ENCODE measurements at regions not wholly inside any gene's neighbourhood (a gene's known extent, or its start where the extent isn't known, plus 50 kb on each side); places are given as distances from the start of the nearest gene placed in this dataset.

- no peak for DNase-seq (ENCODE audit: low read depth)
- no peak overlapping the region for H3K4me3 ChIP-seq (ENCODE audit: low read depth, low read length)
- TF ChIP-seq CTCF (IDR thresholded peaks at IDR 0.05; ENCODE audit: control insufficient read depth, extremely low read depth, insufficient read depth), result no peak
These were observed 432.6 kb downstream of the LRIG3 start for GRCh38 chr12:58487678-58488161.

- DNase-seq (ENCODE audit: low read depth), result no peak
- TF ChIP-seq CTCF (IDR thresholded peaks at IDR 0.05; ENCODE audit: control insufficient read depth, extremely low read depth, insufficient read depth), result no peak
- no peak overlapping the region for H3K4me3 ChIP-seq (ENCODE audit: low read depth, low read length)
These were observed 430.9 kb downstream of the LRIG3 start for GRCh38 chr12:58489394-58489793.

GRCh38 chr12:58491306-58491705, 429.0 kb downstream of the LRIG3 start:
- no peak for DNase-seq (ENCODE audit: low read depth)
- no peak overlapping the region for H3K4me3 ChIP-seq (ENCODE audit: low read depth, low read length)
- no peak for TF ChIP-seq CTCF (IDR thresholded peaks at IDR 0.05; ENCODE audit: control insufficient read depth, extremely low read depth, insufficient read depth)

GRCh38 chr12:58496411-58497190, 423.7 kb downstream of the LRIG3 start:
- H3K4me3 ChIP-seq (ENCODE audit: low read depth, low read length), result no peak overlapping the region
- DNase-seq (ENCODE audit: low read depth), result no peak
- TF ChIP-seq CTCF (IDR thresholded peaks at IDR 0.05; ENCODE audit: control insufficient read depth, extremely low read depth, insufficient read depth), result no peak

GRCh38 chr12:58500399-58500798, 419.9 kb downstream of the LRIG3 start:
- no peak for TF ChIP-seq CTCF (IDR thresholded peaks at IDR 0.05; ENCODE audit: control insufficient read depth, extremely low read depth, insufficient read depth)
- no peak overlapping the region for H3K4me3 ChIP-seq (ENCODE audit: low read depth, low read length)
- no peak for DNase-seq (ENCODE audit: low read depth)

- no peak overlapping the region for H3K4me3 ChIP-seq (ENCODE audit: low read depth, low read length)
- no peak for DNase-seq (ENCODE audit: low read depth)
- TF ChIP-seq CTCF (IDR thresholded peaks at IDR 0.05; ENCODE audit: control insufficient read depth, extremely low read depth, insufficient read depth), result no peak
These were observed 418.1 kb downstream of the LRIG3 start for GRCh38 chr12:58502226-58502625.

- H3K4me3 ChIP-seq (ENCODE audit: low read depth, low read length), result no peak overlapping the region
- TF ChIP-seq CTCF (IDR thresholded peaks at IDR 0.05; ENCODE audit: control insufficient read depth, extremely low read depth, insufficient read depth), result no peak
- DNase-seq (ENCODE audit: low read depth), result no peak
These were observed 417.5 kb downstream of the LRIG3 start for GRCh38 chr12:58502841-58503240.
